ENCODE measurements at regions not wholly inside any gene's neighbourhood (a gene's known extent, or its start where the extent isn't known, plus 50 kb on each side); places are given as distances from the start of the nearest gene placed in this dataset.

- Histone ChIP-seq H3K9me2 (ENCODE audit: insufficient read depth) (no peaks in the 10 kb centered on the region; the same call in 1 of the 2 replicates), H3K36me3 (ENCODE audit: low read depth) (no peaks in the 10 kb centered on the region; the same call in 1 of the 2 replicates), H3F3A (ENCODE audit: insufficient read depth, low read depth) (peaks cover 2% of the 10 kb centered on the region; the same call in 1 of the 2 replicates), H3K9me3 (ENCODE audit: insufficient read depth, low read depth) (peaks cover 10% of the 10 kb centered on the region), H3K27me3 (ENCODE audit: insufficient read depth, low read depth) (no peaks in the 10 kb centered on the region), H3K4me3 (no peak overlapping the region), H3K27ac (no peak overlapping the region), H4K20me1 (ENCODE audit: insufficient read depth) (no peaks in the 10 kb centered on the region), H3K4me2 (no peak overlapping the region), H3K4me1 (replicated peaks; ENCODE audit: insufficient read depth) (peaks cover 12% of the 10 kb centered on the region), H3K79me2 (ENCODE audit: low read depth) (no peaks in the 10 kb centered on the region), H2AFZ (no peak overlapping the region)
- intact Hi-C loops (cut with micrococcal nuclease; ENCODE audit: unreplicated experiment), result no loop called here
- no TSS peak for BruUV-seq (replicated peaks)
- CTCF ChIA-PET, result no interaction called here
- no peak for DNase-seq
- POLR2A ChIA-PET (ENCODE audit: unreplicated experiment), result no interaction called here
- TF ChIP-seq CTCF (conservative IDR thresholded peaks at IDR 0.05) (no peak), EZH2 (IDR thresholded peaks at IDR 0.05; ENCODE audit: low read depth) (no peak)
These were observed 122.3 kb downstream of the TNFSF18 start for GRCh38 chr1:172928412-172928811.

- no peak overlapping the region for H3K4me3 ChIP-seq
- no TSS peak for BruUV-seq (replicated peaks)
- intact Hi-C loops (cut with micrococcal nuclease; ENCODE audit: unreplicated experiment), result no loop called here
- H4K20me1 ChIP-seq (ENCODE audit: insufficient read depth), result no peaks in the 10 kb centered on the region
- no peaks in the 10 kb centered on the region; the same call in 1 of the 2 replicates for H3K36me3 ChIP-seq (ENCODE audit: low read depth)
- H3K79me2 ChIP-seq (ENCODE audit: low read depth), result no peaks in the 10 kb centered on the region
- ChIA-PET CTCF (no interaction called here), POLR2A (ENCODE audit: unreplicated experiment) (no interaction called here)
- H3K4me2 ChIP-seq, result no peak overlapping the region
- DNase-seq, result no peak
- H2AFZ ChIP-seq, result no peak overlapping the region
- H3K9me3 ChIP-seq (ENCODE audit: insufficient read depth, low read depth), result peaks cover 10% of the 10 kb centered on the region
- peaks cover 18% of the 10 kb centered on the region for H3K4me1 ChIP-seq (replicated peaks; ENCODE audit: insufficient read depth)
- no peaks in the 10 kb centered on the region for H3K9me2 ChIP-seq (ENCODE audit: insufficient read depth)
- TF ChIP-seq CTCF (conservative IDR thresholded peaks at IDR 0.05) (no peak), EZH2 (IDR thresholded peaks at IDR 0.05; ENCODE audit: low read depth) (no peak)
- H3F3A ChIP-seq (ENCODE audit: insufficient read depth, low read depth), result peaks cover 7% of the 10 kb centered on the region; the same call in 1 of the 2 replicates
- H3K27ac ChIP-seq, result no peak overlapping the region
- H3K27me3 ChIP-seq (ENCODE audit: insufficient read depth, low read depth), result no peaks in the 10 kb centered on the region
These were observed 121.7 kb downstream of the TNFSF18 start for GRCh38 chr1:172929006-172929405.

GRCh38 chr1:172930142-172930541, 120.6 kb downstream of the TNFSF18 start:
- Histone ChIP-seq H3K4me1 (replicated peaks; ENCODE audit: insufficient read depth) (peaks cover 29% of the 10 kb centered on the region), H3F3A (ENCODE audit: insufficient read depth, low read depth) (peaks cover 16% of the 10 kb centered on the region), H3K4me2 (no peak overlapping the region), H4K20me1 (ENCODE audit: insufficient read depth) (no peaks in the 10 kb centered on the region), H3K27me3 (ENCODE audit: insufficient read depth, low read depth) (no peaks in the 10 kb centered on the region), H3K9me3 (ENCODE audit: insufficient read depth, low read depth) (peaks cover 13% of the 10 kb centered on the region), H2AFZ (no peak overlapping the region), H3K27ac (no peak overlapping the region), H3K9me2 (ENCODE audit: insufficient read depth) (no peaks in the 10 kb centered on the region), H3K36me3 (ENCODE audit: low read depth) (no peaks in the 10 kb centered on the region; the same call in 1 of the 2 replicates), H3K79me2 (ENCODE audit: low read depth) (no peaks in the 10 kb centered on the region), H3K4me3 (no peak overlapping the region)
- intact Hi-C loops (cut with micrococcal nuclease; ENCODE audit: unreplicated experiment), result loop anchor here (5.0 kb wide), 3 partner anchors 127 to 272 kb away; no protein-coding TSS in a partner anchor
- TF ChIP-seq CTCF (conservative IDR thresholded peaks at IDR 0.05) (no peak), EZH2 (IDR thresholded peaks at IDR 0.05; ENCODE audit: low read depth) (no peak)
- ChIA-PET POLR2A (ENCODE audit: unreplicated experiment) (no interaction called here), CTCF (no interaction called here)
- no peak for DNase-seq
- no TSS peak for BruUV-seq (replicated peaks)
